SU-DHL-6 (cell line): ENCODE measurements at regions not wholly inside any gene's neighbourhood (a gene's known extent, or its start where the extent isn't known, plus 50 kb on each side); places are given as distances from the start of the nearest gene placed in this dataset.

ENCODE experiments used
- H2AFZ ChIP-seq: fragments of 200-600 bp; sonication (generic); 2 replicates; pipeline ENCODE4 v1.6.1; 2014; ENCODE audit warnings: low read depth, mild to moderate bottlenecking, moderate library complexity, mixed read lengths, antibody characterized with exemption, low read length; ENCODE audit not compliant: severe bottlenecking
- H3F3A ChIP-seq: fragments of 200-600 bp; shearing (Covaris generic); 2 replicates; pipeline ENCODE4 v1.6.0; 2016; ENCODE audit warnings: antibody characterized with exemption, mild to moderate bottlenecking; ENCODE audit not compliant: insufficient read depth
- H3K27ac ChIP-seq: fragments of 200-600 bp; sonication (generic); 2 replicates; pipeline ENCODE4 v1.5.1; 2016; ENCODE audit warnings: low read depth, mild to moderate bottlenecking, low read length, moderate library complexity, mixed read lengths
- H3K27me3 ChIP-seq: fragments of 200-600 bp; sonication (generic), shearing (Covaris generic); 2 replicates; pipeline ENCODE4 v1.6.0; 2014; ENCODE audit warnings: mild to moderate bottlenecking, low read length
- H3K36me3 ChIP-seq: fragments of 200-600 bp; sonication (generic); 2 replicates; pipeline ENCODE4 v1.6.1; 2014; ENCODE audit warnings: mild to moderate bottlenecking, low read length, mixed read lengths
- H3K4me2 ChIP-seq: fragments of 300-600, 200-600 bp; shearing (Covaris generic), sonication (generic); 2 replicates; pipeline ENCODE4 v1.6.0; 2014; ENCODE audit warnings: low read length, low read depth, mild to moderate bottlenecking; ENCODE audit not compliant: poor library complexity, severe bottlenecking
- H3K4me3 ChIP-seq: fragments of 200-600 bp; sonication (generic); 2 replicates; pipeline ENCODE4 v1.5.1; 2014; ENCODE audit warnings: antibody characterized with exemption, low read length, mild to moderate bottlenecking, mixed read lengths; ENCODE audit not compliant: insufficient read depth, poor library complexity, severe bottlenecking
- H3K79me2 ChIP-seq: fragments of 200-600 bp; sonication (generic); 2 replicates; pipeline ENCODE4 v1.6.1; 2014; ENCODE audit warnings: mild to moderate bottlenecking, low read length, moderate library complexity; ENCODE audit not compliant: insufficient read depth
- H3K9ac ChIP-seq: fragments of 200-600 bp; sonication (generic); 2 replicates; pipeline ENCODE4 v1.7.0; 2014; ENCODE audit warnings: mild to moderate bottlenecking, low read length
- H3K9me2 ChIP-seq: fragments of 200-600 bp; sonication (generic); replicated peaks from 2 replicates; pipeline ENCODE4 v1.6.1; 2014; ENCODE audit warnings: low read length; ENCODE audit not compliant: insufficient read depth
- H3K9me3 ChIP-seq: fragments of 200-600 bp; sonication (generic); 2 replicates; pipeline ENCODE4 v1.6.1; 2014; ENCODE audit warnings: low read length, mixed read lengths; ENCODE audit not compliant: insufficient read depth
- H4K20me1 ChIP-seq: fragments of 200-600 bp; sonication (generic); 2 replicates; pipeline ENCODE4 v1.6.1; 2014; ENCODE audit warnings: low read depth, mild to moderate bottlenecking, antibody characterized with exemption, low read length, moderate library complexity, mixed read lengths
- EZH2phosphoT487 ChIP-seq: fragments of 200-600 bp; sonication (generic), shearing (Covaris generic); conservative IDR thresholded peaks from 2 replicates; pipeline ENCODE4 v1.6.1; 2018; ENCODE audit warnings: mild to moderate bottlenecking, antibody characterized with exemption, low read length, moderate library complexity, mixed read lengths
- TF ChIP-seq, protein P1 (sequence below): fragments of 200-600 bp; sonication (generic); IDR thresholded peaks from one replicate; pipeline ENCODE4 v1.5.1; 2017; ENCODE audit warnings: antibody characterized with exemption, mild to moderate bottlenecking, low read length, moderate library complexity; ENCODE audit not compliant: insufficient read depth, poor library complexity, severe bottlenecking

DNA sequence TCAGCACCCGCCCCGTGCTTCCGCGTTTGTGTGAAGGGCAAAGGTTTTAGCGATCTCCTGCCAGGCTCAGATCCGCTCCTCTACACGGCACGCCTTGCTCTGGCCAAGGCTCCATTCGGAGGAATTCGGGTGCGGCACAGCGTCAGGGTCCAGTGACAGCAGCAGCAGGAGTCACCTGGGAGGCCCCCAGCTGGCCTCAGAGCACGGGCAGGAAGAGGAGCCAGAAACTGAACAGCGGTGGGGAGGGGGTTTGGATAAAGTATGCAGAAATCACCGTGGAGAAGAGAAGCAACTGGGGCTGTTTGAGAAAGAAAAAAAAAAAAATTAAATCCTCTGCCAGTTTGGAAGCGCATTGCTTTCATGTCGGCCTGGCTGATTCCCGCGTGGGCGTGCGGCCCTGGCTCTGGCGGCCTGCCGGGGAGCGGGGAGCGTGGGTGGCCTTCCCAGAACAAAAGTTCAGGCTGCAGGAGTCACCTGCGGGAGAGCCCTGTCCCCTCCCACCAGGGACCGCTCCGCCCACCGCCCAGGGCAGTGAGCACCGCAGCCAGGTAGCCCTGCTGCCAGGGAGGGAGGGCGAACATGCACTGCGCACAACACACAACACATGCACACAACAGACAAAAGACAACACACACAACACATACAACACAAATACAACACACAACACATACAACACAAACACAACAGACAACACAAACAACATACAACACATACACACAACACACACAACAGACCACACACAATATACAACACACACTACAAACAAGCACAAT is 107.6 kb downstream of the ETS2 start:
- Histone ChIP-seq H3K4me2 (no peak overlapping the region), H3K79me2 (no peaks in the 10 kb centered on the region), H4K20me1 (no peaks in the 10 kb centered on the region), H3F3A (no peaks in the 10 kb centered on the region; the same call in 1 of the 2 replicates), H3K9me3 (no peaks in the 10 kb centered on the region), H3K36me3 (no peaks in the 10 kb centered on the region), H3K4me3 (no peak overlapping the region), H3K9ac (no peak overlapping the region), H3K9me2 (no peaks in the 10 kb centered on the region), H2AFZ (no peak overlapping the region), H3K27ac (no peak overlapping the region), H3K27me3 (0 out of 2 replicates have a peak, but pooled peaks cover 2% of the 10 kb centered on the region)
- TF ChIP-seq, protein P1, sequence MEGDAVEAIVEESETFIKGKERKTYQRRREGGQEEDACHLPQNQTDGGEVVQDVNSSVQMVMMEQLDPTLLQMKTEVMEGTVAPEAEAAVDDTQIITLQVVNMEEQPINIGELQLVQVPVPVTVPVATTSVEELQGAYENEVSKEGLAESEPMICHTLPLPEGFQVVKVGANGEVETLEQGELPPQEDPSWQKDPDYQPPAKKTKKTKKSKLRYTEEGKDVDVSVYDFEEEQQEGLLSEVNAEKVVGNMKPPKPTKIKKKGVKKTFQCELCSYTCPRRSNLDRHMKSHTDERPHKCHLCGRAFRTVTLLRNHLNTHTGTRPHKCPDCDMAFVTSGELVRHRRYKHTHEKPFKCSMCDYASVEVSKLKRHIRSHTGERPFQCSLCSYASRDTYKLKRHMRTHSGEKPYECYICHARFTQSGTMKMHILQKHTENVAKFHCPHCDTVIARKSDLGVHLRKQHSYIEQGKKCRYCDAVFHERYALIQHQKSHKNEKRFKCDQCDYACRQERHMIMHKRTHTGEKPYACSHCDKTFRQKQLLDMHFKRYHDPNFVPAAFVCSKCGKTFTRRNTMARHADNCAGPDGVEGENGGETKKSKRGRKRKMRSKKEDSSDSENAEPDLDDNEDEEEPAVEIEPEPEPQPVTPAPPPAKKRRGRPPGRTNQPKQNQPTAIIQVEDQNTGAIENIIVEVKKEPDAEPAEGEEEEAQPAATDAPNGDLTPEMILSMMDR = no peak
- no peak for TF ChIP-seq EZH2phosphoT487

DNA sequence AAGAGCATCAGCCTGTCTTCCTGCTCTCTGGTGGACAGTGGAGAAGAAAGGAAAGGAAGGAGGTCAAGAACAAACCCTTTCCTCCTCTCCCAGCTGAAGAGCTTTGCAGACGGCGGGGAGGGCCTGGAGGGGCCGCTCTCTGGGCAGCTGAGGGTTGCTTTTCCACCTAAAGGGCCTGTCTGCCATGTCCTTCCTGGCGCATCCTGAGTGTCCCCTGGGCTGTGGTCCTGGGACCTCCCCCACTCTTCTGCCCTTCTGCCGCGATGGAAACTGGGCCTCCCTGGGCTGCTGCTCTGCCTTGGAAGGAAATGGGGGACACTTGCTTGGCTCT is 107.0 kb downstream of the ETS2 start:
- Histone ChIP-seq H3K79me2 (no peaks in the 10 kb centered on the region), H3K9me2 (no peaks in the 10 kb centered on the region), H3K9ac (no peak overlapping the region), H3K9me3 (no peaks in the 10 kb centered on the region), H3K4me3 (no peak overlapping the region), H2AFZ (no peak overlapping the region), H3K36me3 (no peaks in the 10 kb centered on the region), H3F3A (no peaks in the 10 kb centered on the region; the same call in 1 of the 2 replicates), H3K4me2 (no peak overlapping the region), H3K27ac (no peak overlapping the region), H3K27me3 (0 out of 2 replicates have a peak, but pooled peaks cover 2% of the 10 kb centered on the region), H4K20me1 (no peaks in the 10 kb centered on the region)
- no peak for TF ChIP-seq EZH2phosphoT487
- TF ChIP-seq, protein P1 = no peak

DNA sequence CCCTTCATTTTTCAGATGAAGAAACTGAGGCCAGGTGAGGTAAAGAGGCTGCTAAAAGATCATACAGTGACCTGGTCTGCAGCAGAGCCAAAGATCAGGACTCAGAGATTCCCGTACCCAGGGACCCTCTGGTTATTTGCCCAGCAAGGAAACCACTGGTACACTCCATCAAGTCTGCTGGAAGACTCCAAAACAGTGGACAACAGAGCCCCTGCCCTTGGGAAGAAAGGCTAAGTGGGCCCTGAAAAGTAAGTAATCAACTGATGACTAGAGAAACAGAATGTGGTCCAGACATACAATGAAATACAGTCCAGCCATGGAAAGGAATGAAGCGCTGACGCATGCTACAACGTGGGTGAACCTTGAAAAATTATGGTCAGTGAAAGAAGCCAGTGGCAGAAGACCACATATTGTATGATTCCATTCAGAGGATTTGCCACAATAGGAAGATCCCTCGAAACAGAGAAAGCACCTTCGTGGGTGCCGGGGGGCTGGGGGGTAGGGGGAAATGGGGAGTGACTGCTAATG is 106.4 kb downstream of the ETS2 start:
- H2AFZ ChIP-seq = no peak overlapping the region
- H3F3A ChIP-seq = no peaks in the 10 kb centered on the region; the same call in 1 of the 2 replicates
- H3K27me3 ChIP-seq = 0 out of 2 replicates have a peak, but pooled peaks cover 2% of the 10 kb centered on the region
- H3K27ac ChIP-seq = no peak overlapping the region
- H3K36me3 ChIP-seq = no peaks in the 10 kb centered on the region
- no peaks in the 10 kb centered on the region for H3K9me2 ChIP-seq
- H3K4me2 ChIP-seq = no peak overlapping the region
- H3K9me3 ChIP-seq = no peaks in the 10 kb centered on the region
- no peak overlapping the region for H3K4me3 ChIP-seq
- no peak overlapping the region for H3K9ac ChIP-seq
- TF ChIP-seq, protein P1 = no peak
- no peak for TF ChIP-seq EZH2phosphoT487
- no peaks in the 10 kb centered on the region for H4K20me1 ChIP-seq
- no peaks in the 10 kb centered on the region for H3K79me2 ChIP-seq
